ENCODE measurements at regions not wholly inside any gene's neighbourhood (a gene's known extent, or its start where the extent isn't known, plus 50 kb on each side); places are given as distances from the start of the nearest gene placed in this dataset.

DNA sequence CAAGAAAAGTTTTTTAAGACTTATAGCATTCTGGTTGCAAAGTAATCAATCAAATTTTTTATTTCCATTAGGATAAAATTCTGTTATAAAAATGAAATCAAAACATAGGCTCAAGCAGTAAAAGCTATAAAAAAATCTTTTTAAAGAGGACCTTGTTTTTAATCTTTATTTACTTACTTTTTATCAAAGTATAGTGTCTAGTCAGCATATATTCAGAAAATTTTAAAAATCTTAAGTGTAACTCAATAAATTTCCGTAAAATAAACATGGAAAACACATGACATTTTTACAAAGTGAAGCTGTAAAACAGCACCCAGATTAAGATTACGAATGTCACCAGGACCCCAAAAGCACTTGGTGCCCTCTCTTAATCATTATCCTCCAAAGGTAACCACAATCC, 302.4 kb downstream of the TMEM161B start:
- DNase-seq (ENCODE audit: extremely low read depth in 1 of 2, low read depth in 1 of 2): no peak

DNA sequence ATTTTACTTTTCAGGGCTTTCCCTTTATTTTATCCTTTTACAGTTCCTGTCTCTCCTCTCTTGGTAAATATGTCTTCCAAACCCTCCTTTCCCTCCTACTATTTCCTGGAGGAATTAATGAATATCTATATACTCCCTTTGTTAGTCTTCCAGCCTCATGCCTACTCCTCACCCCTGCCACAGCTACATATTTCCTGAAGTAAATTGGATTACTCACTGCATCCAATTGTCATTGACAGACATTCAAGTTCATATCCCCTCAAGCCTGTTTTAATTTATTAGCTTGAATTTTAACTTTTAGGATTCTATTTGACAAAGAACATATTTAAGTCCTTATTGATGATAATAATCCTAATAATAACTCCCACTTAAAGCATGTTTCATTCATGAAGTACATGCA, 314.5 kb downstream of the TMEM161B start:
- no peak for DNase-seq (ENCODE audit: extremely low read depth in 1 of 2, low read depth in 1 of 2)

DNA sequence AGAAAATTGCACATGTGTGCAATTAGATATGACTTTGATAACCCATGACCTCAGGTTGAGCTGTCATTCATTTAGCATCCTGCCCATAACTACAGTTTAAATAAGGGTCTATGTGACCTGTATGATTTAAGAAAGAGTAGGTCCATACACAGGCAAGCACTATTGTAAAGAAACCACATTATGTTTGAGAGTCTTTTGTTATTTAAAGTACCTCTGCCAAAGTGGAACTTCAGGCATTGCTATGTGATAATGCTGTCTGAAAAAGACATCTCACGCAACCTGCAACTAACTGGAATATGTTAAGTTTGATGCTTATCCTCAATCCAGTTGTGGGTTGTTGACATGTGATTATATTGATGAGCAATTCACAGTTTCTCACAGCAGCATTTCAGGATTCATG, 317.0 kb downstream of the TMEM161B start:
- no peak for DNase-seq (ENCODE audit: extremely low read depth in 1 of 2, low read depth in 1 of 2)

DNA sequence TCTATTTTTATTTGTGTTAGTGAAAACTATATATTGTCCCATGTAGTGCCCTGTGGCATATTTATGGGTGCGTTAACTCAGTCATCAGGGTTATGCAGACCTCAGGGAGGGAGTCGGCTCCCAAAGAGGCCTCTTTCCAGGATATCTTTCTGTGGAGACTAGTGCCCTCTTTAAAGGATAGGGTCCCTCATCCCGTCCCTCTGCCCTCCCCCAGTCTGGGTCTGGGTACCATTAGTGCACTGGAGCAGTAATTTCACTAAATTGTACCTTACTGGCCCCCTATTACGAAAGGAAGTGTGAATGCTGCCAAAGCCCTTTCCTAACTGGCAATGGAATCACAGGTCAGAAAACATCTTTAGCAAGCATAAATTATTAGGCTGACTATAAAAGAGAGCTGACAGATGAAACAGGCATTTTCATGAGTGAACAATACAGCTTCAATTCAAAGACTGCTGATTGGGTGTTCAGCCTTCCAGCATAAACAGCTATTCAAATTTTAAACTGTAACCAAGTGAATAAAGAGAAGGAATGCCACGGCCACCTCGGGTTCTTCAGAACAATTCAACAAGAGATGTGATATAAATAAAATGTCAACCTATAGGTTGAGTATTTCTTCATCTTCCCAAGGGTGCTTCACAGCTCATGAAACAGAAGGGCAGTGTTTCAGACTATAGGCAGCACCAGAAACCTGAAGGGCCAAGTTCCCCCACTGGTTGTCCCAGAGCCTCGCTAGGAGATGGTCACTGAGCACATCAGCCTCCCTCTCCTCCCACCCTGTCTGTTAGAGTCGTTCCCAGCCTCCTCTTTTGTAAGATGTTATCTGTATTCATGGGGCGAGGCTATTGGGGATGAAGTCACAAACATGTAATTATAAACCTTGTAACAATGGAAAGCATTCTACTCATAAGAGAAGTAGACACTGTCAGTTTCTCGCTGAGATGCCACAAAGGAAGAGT, 318.7 kb downstream of the TMEM161B start:
- no peak for DNase-seq (ENCODE audit: extremely low read depth in 1 of 2, low read depth in 1 of 2)

DNA sequence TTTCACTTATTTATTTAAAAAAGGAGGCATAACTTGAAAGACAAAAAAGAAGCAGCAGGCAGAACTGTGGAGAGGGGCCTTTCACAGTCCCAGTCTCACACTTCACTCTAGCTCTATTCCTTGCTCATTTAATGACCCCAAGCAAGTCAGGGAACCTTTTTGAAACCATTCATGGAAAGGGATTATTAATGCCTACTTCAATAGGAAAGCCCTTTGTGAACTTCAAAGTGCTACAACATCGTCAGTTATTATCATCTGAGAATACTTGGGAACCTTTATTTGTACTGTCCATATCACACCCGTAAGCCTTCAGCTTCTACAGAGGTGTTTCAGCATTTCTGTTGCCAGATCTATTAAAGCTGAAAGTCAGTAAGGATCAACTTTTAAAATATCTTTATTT, 320.2 kb downstream of the TMEM161B start:
- no peak for DNase-seq (ENCODE audit: extremely low read depth in 1 of 2, low read depth in 1 of 2)

DNA sequence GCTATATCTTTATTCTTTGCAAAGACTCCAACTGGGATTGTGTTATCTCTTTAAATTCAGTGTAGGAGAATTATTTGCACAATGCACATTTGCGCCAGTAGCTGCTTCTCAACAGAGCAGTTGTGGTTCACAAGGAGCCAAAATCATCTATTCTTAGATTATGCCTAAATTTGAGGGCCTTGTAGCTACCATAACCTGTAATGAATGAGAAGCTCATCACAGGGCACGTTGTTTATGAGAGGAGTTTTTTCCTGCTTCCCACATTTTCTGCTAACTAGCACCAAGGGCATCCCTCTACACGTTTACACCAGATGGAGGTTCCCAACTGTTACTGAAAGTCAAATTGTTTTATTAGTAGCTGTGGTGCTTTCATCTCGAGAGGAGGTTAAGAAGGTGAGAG, 322.4 kb downstream of the TMEM161B start:
- no peak for DNase-seq (ENCODE audit: extremely low read depth in 1 of 2, low read depth in 1 of 2)

DNA sequence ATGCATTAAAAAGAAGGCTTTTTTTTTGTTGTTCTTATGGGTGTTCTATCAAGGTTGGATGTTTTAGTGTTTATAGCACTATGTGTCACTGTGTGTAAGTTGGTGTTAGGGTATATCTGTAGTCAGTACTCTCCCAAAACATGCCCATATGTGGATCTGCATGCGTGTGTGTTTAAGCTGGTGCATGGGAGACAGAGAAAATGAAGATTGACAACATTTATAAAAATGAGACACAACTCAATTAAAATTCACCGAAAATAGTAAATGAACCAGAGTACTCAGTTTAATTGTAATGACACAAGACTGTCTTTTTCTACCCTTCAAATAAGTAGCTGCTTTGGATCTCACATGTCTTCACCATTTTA, 323.4 kb downstream of the TMEM161B start:
- DNase-seq (ENCODE audit: extremely low read depth in 1 of 2, low read depth in 1 of 2): no peak

DNA sequence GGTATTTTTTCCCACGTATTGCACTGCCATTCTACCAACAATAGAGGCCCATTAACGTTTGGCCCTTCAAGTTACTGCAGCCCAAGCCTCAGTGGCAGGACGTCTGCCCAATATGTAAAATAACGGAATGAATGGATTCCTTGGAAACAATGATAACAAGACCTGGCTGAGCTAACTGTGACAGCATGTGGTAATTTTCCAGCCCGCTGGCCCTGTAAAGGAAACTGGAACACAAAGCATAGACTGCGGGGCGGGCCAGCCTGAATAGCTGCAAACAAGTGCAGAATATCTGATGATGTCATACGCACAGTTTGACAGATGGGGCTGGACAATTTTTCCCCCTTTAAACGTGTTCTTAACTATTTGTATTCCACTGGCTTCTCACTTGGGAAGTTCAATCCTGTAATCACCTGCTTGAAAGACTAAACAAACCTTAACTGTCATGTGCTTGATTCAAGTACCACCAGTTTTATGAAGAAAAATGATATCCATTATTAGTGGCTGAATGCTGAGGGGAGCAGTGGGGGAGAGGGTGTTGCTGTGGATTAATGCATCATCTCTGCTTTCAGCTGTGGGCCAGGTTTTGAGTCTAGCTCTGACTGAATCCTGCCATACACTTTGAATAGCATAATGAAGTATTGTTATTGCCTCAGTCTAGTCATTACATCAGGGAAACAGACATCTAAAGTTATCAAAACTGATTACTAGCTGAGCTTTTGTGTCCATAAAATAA, 323.9 kb downstream of the TMEM161B start:
- no peak for DNase-seq (ENCODE audit: extremely low read depth in 1 of 2, low read depth in 1 of 2)

DNA sequence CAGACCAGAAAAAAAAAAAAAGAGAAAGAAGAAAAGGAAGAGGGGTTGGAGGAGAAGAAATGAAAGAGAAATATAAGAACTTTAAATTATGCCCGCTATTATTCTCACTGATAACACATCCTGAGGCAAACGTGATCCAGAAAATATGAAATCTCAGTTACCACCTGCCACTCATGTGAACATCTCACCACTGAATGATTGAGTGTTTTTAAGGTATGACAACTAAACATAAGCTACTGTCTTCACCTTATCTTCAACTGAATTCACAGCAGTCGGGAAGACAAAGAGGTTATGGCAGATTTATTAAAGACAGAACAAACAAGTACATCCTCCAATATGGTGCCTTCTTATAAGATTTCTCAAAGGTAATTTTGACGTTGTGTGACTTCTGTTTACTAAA, 327.9 kb downstream of the TMEM161B start:
- no peak for DNase-seq (ENCODE audit: extremely low read depth in 1 of 2, low read depth in 1 of 2)

DNA sequence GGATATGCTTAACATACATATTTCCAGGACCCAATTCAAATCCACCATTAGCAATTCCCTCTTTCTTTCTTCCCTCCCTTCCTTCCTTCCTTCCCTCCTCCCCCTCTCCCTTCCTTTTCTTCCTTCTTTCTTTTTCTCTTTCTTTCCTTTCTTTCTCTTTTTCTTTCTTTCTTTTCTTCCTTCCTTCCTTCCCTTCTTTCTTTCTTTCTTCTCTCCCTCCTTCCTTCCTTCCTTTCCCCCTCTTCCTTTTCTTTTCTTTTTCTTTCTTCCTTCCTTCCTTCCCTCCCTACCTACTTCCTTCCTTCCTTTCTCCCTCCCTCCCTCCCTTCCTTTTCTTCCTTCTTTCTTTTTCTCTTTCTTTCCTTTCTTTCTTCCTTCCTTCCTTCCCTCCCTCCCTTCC, 332.0 kb downstream of the TMEM161B start:
- DNase-seq (ENCODE audit: extremely low read depth in 1 of 2, low read depth in 1 of 2): no peak

DNA sequence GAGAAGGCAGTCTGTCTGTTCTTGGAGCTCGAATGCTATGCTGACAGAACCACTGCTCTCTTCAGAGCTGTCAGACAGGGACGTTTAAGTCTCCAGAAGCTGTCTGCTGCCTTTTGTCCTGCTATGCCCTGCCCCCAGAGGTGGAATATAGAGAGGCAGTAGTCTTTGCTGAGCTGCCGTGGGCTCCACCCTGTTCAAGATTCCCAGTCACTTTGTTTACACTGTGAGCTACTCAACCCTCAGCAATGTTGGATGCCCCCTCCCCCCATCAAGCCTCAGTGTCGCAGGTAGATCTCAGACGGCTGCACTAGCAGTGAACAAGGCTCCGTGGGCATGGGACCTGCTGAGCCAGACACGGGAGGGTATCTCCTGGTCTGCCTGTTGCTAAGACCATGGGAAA, 344.2 kb downstream of the TMEM161B start:
- DNase-seq (ENCODE audit: extremely low read depth in 1 of 2, low read depth in 1 of 2): no peak

DNA sequence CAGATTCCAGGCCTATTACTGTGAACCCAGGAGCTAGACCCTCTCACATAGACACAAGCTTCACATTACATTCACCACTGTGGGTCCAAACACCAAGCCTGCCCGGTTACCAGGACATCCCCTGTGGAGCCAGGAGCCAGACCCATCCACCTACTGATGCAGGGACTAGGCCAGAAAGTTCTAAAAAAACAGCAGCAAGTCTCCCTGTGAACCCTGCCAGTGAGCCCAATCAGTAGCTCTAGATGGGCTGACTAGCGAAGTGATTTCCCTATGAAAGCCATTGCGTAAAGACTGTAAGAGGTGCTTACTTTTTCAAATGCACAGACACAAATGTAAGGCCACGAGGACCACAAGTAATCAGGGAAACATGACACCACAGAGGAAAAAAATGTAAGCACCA, 352.3 kb downstream of the TMEM161B start:
- DNase-seq (ENCODE audit: extremely low read depth in 1 of 2, low read depth in 1 of 2): no peak

DNA sequence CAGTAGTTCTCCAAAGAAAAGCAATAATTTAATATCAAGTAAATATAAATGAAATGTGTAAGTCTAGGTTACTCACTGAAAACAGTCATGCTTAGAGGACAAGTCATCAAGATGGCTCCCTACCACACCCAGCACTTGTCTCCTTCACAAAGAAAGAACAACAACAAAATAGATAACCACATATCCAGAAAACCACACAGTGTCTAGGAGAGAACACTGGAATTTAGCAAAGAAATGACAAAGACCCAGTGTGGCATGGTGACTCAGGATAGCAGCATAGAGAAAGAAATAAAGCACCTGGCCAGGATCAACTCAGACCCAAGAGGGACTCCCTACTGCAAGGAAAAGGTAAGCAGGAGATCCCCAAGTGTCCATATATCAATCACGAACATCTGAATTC, 356.2 kb downstream of the TMEM161B start:
- no peak for DNase-seq (ENCODE audit: extremely low read depth in 1 of 2, low read depth in 1 of 2)

DNA sequence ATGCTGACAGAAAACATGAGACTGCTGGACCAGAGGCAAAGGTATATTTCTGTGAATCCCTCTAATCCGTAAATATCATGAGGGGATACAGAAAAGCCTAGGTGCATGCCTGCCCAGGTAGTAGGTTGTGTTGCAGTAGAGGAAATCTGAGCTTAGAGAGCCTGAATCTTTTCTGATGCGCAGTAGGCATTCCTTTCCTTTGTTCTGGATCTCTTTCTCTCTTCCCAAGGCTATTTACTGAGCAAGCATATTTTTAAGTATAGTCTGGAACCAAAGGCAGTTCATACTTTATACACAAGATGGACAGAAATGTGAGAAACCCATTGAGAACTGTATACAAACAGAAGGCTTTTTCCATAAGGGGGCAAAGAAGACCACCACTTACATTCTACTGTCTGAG, 359.3 kb downstream of the TMEM161B start:
- no peak for DNase-seq (ENCODE audit: extremely low read depth in 1 of 2, low read depth in 1 of 2)

DNA sequence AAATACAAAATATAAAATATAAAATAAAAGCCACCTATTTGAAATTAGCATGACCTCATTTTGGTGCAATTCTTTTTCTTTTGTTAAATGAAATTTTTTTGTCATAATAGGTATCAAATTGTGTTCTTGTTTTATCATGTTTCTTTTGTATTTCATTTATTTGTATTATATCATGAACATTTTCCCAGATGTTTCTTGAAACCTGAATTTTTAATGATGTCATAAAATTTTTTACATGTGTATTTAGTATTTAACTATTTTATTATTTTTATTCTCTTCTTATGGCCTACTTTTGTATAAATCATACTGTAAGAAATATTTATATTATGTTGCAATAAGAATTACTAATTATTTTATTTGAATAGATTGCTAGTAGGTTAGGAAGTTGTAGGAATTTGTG, 361.7 kb downstream of the TMEM161B start:
- no peak for DNase-seq (ENCODE audit: extremely low read depth in 1 of 2, low read depth in 1 of 2)

DNA sequence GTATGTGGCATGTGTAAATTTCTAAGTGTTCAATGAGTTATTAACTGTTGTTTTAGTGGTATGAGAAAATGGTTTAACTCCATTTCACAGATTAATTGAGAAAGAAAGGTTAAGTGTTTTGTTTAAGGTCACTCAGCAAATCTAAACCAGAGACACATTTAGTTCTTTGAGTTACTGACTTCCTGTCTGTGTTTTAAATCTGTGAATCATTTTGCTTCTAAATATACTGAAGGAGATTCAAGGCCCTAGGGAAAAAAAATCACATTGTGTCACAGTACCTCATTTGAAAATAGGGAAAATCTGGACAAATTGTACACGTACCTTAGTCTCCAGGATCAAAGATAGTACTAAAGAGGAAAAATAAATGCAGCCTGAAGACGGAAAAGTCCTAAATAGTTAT, 368.2 kb downstream of the TMEM161B start:
- DNase-seq (ENCODE audit: extremely low read depth in 1 of 2, low read depth in 1 of 2): no peak

DNA sequence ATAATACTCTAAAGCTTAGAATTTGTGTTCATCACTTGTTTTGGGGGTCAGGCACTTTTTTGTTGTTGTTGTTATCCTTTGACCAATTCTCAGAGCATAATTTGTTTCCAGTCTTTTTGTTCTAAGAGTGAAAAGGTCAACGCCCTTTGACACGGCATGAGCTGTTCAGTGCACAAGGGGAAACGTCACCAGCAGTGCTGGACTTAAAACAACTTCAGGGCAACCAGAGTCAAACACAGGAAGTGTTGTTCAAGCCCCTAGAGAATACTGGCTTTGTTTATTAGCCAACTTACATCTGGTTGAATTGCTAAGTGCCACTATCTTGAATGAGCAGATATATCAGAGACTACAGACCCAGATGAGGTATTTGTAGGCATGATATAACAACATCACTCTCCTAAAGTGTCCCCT, 368.9 kb downstream of the TMEM161B start:
- DNase-seq (ENCODE audit: extremely low read depth in 1 of 2, low read depth in 1 of 2): no peak

DNA sequence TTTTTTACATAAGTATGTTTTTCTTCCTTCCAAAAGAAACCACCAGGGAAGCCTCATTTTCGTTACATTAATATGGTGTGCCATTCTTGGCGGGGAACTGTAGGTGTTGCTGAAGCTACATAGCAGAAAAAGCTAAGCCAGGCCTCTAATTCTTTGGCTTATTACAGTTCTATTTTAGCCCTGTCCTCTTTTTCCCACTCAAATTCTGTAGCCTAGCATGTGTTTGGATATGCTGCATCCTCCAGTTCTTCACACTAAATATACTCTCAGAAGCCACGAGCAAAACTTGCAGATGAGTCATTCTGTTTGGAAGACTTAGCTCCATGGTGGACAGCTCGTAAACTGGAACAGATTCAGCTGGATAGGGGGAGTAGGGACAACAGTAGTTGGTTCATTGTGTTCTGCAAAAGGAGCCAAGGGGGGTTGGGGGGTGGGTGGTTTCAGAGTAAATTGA, 369.4 kb downstream of the TMEM161B start:
- no peak for DNase-seq (ENCODE audit: extremely low read depth in 1 of 2, low read depth in 1 of 2)

DNA sequence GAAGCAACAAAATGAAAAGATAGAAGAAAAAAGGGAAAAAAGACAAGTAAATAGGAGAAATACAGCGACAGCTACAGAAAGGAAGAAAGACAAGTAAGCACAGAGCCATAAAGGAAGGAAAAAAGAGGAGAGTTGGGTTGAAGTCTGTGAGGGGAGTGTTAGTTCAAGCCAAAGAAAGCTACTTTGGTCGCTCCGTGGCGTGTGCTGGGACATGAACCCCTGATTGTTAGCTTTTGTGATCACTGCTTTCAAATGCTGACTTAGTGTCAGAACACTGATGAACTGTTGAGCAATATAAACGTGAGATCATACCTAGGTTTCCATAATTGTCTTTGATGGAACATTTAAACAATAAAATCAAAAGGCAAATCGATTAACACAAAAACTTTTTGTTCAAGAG, 370.1 kb downstream of the TMEM161B start:
- DNase-seq (ENCODE audit: extremely low read depth in 1 of 2, low read depth in 1 of 2): no peak

DNA sequence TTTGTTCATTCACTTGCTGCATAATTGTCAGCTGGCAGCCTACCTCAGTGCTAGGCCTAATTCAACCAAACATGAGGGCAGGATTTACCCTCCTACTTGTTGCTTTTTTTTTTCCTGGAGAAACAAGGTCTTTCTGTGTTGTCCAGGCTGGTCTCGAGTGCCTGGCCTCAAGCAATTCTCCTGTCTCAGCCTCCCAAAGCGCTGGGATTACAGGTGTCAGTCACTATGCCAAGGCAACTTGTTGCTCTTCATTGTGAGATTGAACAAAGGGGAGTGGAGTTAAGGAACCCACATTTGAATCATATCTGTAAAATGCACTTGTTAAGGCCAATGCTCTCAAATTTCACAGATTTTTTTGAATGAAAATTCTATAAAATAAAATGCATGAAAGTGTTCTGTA, 380.5 kb downstream of the TMEM161B start:
- no peak for DNase-seq (ENCODE audit: extremely low read depth in 1 of 2, low read depth in 1 of 2)

DNA sequence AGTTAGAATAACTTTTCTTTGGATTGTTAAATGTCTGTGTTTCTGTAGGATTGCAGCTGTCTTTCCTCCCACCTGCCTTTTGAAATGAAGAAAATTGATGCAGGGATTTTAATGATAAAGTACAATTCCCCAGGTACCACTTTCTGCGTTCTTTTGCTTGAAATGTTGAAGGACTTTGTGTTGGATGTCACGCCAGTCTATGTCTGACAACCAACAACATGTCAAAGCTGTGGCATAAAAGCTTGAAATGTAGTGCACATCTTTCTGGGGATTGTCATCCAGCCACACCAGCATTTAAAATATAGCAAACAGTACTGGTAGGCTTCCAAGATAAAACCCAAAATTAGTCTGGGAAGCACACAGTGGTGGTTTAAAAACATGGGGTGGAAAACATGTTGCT, 381.4 kb downstream of the TMEM161B start:
- no peak for DNase-seq (ENCODE audit: extremely low read depth in 1 of 2, low read depth in 1 of 2)

DNA sequence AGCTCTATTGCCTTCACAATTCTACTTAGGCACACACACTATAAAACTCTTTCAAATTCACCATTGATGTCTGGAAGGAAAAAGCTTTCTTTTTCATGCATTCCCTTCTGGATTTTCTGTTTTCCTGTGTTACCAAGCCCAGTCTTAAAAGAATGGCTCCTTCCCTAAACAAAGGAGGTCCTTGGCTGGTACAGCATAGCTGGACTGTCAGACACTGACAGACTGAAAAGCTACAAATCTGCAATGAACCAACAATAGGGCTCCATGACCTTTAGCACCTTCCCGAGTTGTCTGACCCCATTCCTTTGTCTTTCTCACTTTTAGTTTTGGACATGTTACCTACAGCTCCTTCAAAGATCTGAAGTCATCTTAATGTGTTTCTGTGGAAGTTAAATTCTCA, 382.5 kb downstream of the TMEM161B start:
- DNase-seq (ENCODE audit: extremely low read depth in 1 of 2, low read depth in 1 of 2): no peak
